Dendritic cell treated with granulocyte-macrophage colony-stimulating factor and Interleukin-4, amounts not matched to agents 40 ng/mL and 50 ng/mL, for 4 days (primary cell): ENCODE measurements at regions not wholly inside any gene's neighbourhood (a gene's known extent, or its start where the extent isn't known, plus 50 kb on each side); places are given as distances from the start of the nearest gene placed in this dataset.

ENCODE experiments used
- H3K27ac Mint-ChIP-seq: one replicate; pipeline ENCODE4 v1.8.0; 2022; ENCODE audit warnings: mild to moderate bottlenecking, mixed read lengths
- H3K27me3 Mint-ChIP-seq: one replicate; pipeline ENCODE4 v1.8.0; 2022; ENCODE audit warnings: mild to moderate bottlenecking, mixed read lengths
- H3K36me3 Mint-ChIP-seq: one replicate; pipeline ENCODE4 v1.8.0; 2022; ENCODE audit warnings: low read depth, mixed read lengths
- H3K4me1 Mint-ChIP-seq: one replicate; pipeline ENCODE4 v1.8.0; 2022; ENCODE audit warnings: low read depth, mixed read lengths
- H3K4me3 Mint-ChIP-seq: one replicate; pipeline ENCODE4 v1.8.0; 2022; ENCODE audit warnings: mild to moderate bottlenecking, moderate library complexity, mixed read lengths
- H3K9me3 Mint-ChIP-seq: one replicate; pipeline ENCODE4 v1.8.0; 2022; ENCODE audit warnings: mixed read lengths
- intact Hi-C: fragments of 100-400 bp; cut with micrococcal nuclease; formaldehyde crosslinking; loops from one replicate; pipeline ENCODE4 v1.15.0; 2022

- H3K27me3 Mint-ChIP-seq = no peaks in the 10 kb centered on the region
- H3K4me1 Mint-ChIP-seq = no peaks in the 10 kb centered on the region
- H3K4me3 Mint-ChIP-seq = no peak overlapping the region
- intact Hi-C loops = no loop called here
- H3K9me3 Mint-ChIP-seq = peaks cover 9% of the 10 kb centered on the region
- no peak overlapping the region for H3K27ac Mint-ChIP-seq
- no peaks in the 10 kb centered on the region for H3K36me3 Mint-ChIP-seq
Measured at GRCh38 chr2:2520401-2520811, 189.3 kb upstream of the MYT1L start.

- no peaks in the 10 kb centered on the region for H3K27me3 Mint-ChIP-seq
- intact Hi-C loops = no loop called here
- H3K36me3 Mint-ChIP-seq = no peaks in the 10 kb centered on the region
- no peak overlapping the region for H3K4me3 Mint-ChIP-seq
- no peaks in the 10 kb centered on the region for H3K4me1 Mint-ChIP-seq
- peaks cover 9% of the 10 kb centered on the region for H3K9me3 Mint-ChIP-seq
- H3K27ac Mint-ChIP-seq = no peak overlapping the region
Measured at GRCh38 chr2:2519381-2519780, 188.3 kb upstream of the MYT1L start.

- Mint-ChIP-seq H3K9me3 (peaks cover 9% of the 10 kb centered on the region), H3K27me3 (no peaks in the 10 kb centered on the region), H3K27ac (no peak overlapping the region), H3K4me1 (no peaks in the 10 kb centered on the region), H3K36me3 (no peaks in the 10 kb centered on the region), H3K4me3 (no peak overlapping the region)
- intact Hi-C loops = no loop called here
Measured at GRCh38 chr2:2517399-2517798, 186.3 kb upstream of the MYT1L start.

GRCh38 chr2:2516386-2516785 lies 185.3 kb upstream of the MYT1L start:
- no peaks in the 10 kb centered on the region for H3K27me3 Mint-ChIP-seq
- no peaks in the 10 kb centered on the region for H3K9me3 Mint-ChIP-seq
- intact Hi-C loops = no loop called here
- no peak overlapping the region for H3K27ac Mint-ChIP-seq
- no peak overlapping the region for H3K4me3 Mint-ChIP-seq
- no peaks in the 10 kb centered on the region for H3K36me3 Mint-ChIP-seq
- no peaks in the 10 kb centered on the region for H3K4me1 Mint-ChIP-seq

GRCh38 chr2:2512931-2513330 lies 181.9 kb upstream of the MYT1L start:
- intact Hi-C loops = no loop called here

GRCh38 chr2:2507417-2507997 lies 176.4 kb upstream of the MYT1L start:
- Mint-ChIP-seq H3K27me3 (no peaks in the 10 kb centered on the region), H3K27ac (no peak overlapping the region), H3K4me1 (no peaks in the 10 kb centered on the region), H3K4me3 (no peak overlapping the region), H3K9me3 (peaks cover 19% of the 10 kb centered on the region), H3K36me3 (no peaks in the 10 kb centered on the region)
- intact Hi-C loops = no loop called here

More at GRCh38 chr2:2512931-2513330, 181.9 kb upstream of the MYT1L start:
- Mint-ChIP-seq H3K9me3 (no peaks in the 10 kb centered on the region), H3K27me3 (no peaks in the 10 kb centered on the region), H3K4me3 (no peak overlapping the region), H3K4me1 (no peaks in the 10 kb centered on the region), H3K27ac (no peak overlapping the region), H3K36me3 (no peaks in the 10 kb centered on the region)

GRCh38 chr2:2506536-2506935 lies 175.5 kb upstream of the MYT1L start:
- intact Hi-C loops = no loop called here
- Mint-ChIP-seq H3K4me3 (no peak overlapping the region), H3K9me3 (peaks cover 19% of the 10 kb centered on the region), H3K27me3 (no peaks in the 10 kb centered on the region), H3K27ac (no peak overlapping the region), H3K36me3 (no peaks in the 10 kb centered on the region), H3K4me1 (no peaks in the 10 kb centered on the region)

GRCh38 chr2:2505604-2506003 lies 174.5 kb upstream of the MYT1L start:
- H3K4me1 Mint-ChIP-seq = no peaks in the 10 kb centered on the region
- no peak overlapping the region for H3K27ac Mint-ChIP-seq
- H3K27me3 Mint-ChIP-seq = no peaks in the 10 kb centered on the region
- H3K4me3 Mint-ChIP-seq = no peak overlapping the region
- H3K36me3 Mint-ChIP-seq = no peaks in the 10 kb centered on the region
- H3K9me3 Mint-ChIP-seq = peaks cover 19% of the 10 kb centered on the region
- intact Hi-C loops = no loop called here

- Mint-ChIP-seq H3K36me3 (no peaks in the 10 kb centered on the region), H3K27ac (no peak overlapping the region), H3K4me3 (no peak overlapping the region), H3K9me3 (peaks cover 19% of the 10 kb centered on the region), H3K27me3 (no peaks in the 10 kb centered on the region), H3K4me1 (no peaks in the 10 kb centered on the region)
- intact Hi-C loops = no loop called here
Measured at GRCh38 chr2:2503864-2504418, 172.9 kb upstream of the MYT1L start.

GRCh38 chr2:2502201-2502549 lies 171.1 kb upstream of the MYT1L start:
- Mint-ChIP-seq H3K27ac (no peak overlapping the region), H3K27me3 (no peaks in the 10 kb centered on the region), H3K4me3 (no peak overlapping the region), H3K4me1 (no peaks in the 10 kb centered on the region), H3K36me3 (no peaks in the 10 kb centered on the region), H3K9me3 (peaks cover 18% of the 10 kb centered on the region)
- intact Hi-C loops = no loop called here

- no peaks in the 10 kb centered on the region for H3K36me3 Mint-ChIP-seq
- H3K4me1 Mint-ChIP-seq = no peaks in the 10 kb centered on the region
- no peak overlapping the region for H3K4me3 Mint-ChIP-seq
- peaks cover 12% of the 10 kb centered on the region for H3K9me3 Mint-ChIP-seq
- H3K27me3 Mint-ChIP-seq = no peaks in the 10 kb centered on the region
- H3K27ac Mint-ChIP-seq = no peak overlapping the region
- intact Hi-C loops = no loop called here
Measured at GRCh38 chr2:2501454-2502200, 170.6 kb upstream of the MYT1L start.

- H3K4me1 Mint-ChIP-seq = no peaks in the 10 kb centered on the region
- H3K36me3 Mint-ChIP-seq = no peaks in the 10 kb centered on the region
- no peak overlapping the region for H3K4me3 Mint-ChIP-seq
- H3K27me3 Mint-ChIP-seq = no peaks in the 10 kb centered on the region
- no peaks in the 10 kb centered on the region for H3K9me3 Mint-ChIP-seq
- intact Hi-C loops = no loop called here
- H3K27ac Mint-ChIP-seq = no peak overlapping the region
Measured at GRCh38 chr2:2495606-2496005, 164.5 kb upstream of the MYT1L start.

GRCh38 chr2:2493496-2493895 lies 162.4 kb upstream of the MYT1L start:
- H3K36me3 Mint-ChIP-seq = no peaks in the 10 kb centered on the region
- H3K27me3 Mint-ChIP-seq = no peaks in the 10 kb centered on the region
- H3K9me3 Mint-ChIP-seq = no peaks in the 10 kb centered on the region
- intact Hi-C loops = no loop called here
- H3K27ac Mint-ChIP-seq = no peak overlapping the region
- no peak overlapping the region for H3K4me3 Mint-ChIP-seq
- no peaks in the 10 kb centered on the region for H3K4me1 Mint-ChIP-seq

- no peak overlapping the region for H3K4me3 Mint-ChIP-seq
- no peak overlapping the region for H3K27ac Mint-ChIP-seq
- intact Hi-C loops = no loop called here
- no peaks in the 10 kb centered on the region for H3K4me1 Mint-ChIP-seq
- no peaks in the 10 kb centered on the region for H3K36me3 Mint-ChIP-seq
- H3K27me3 Mint-ChIP-seq = no peaks in the 10 kb centered on the region
- no peaks in the 10 kb centered on the region for H3K9me3 Mint-ChIP-seq
Measured at GRCh38 chr2:2492800-2493199, 161.7 kb upstream of the MYT1L start.

- H3K27me3 Mint-ChIP-seq = no peaks in the 10 kb centered on the region
- H3K9me3 Mint-ChIP-seq = no peaks in the 10 kb centered on the region
- no peaks in the 10 kb centered on the region for H3K36me3 Mint-ChIP-seq
- intact Hi-C loops = no loop called here
- no peaks in the 10 kb centered on the region for H3K4me1 Mint-ChIP-seq
- no peak overlapping the region for H3K4me3 Mint-ChIP-seq
- no peak overlapping the region for H3K27ac Mint-ChIP-seq
Measured at GRCh38 chr2:2491964-2492363, 160.9 kb upstream of the MYT1L start.
